ENCODE measurements at regions not wholly inside any gene's neighbourhood (a gene's known extent, or its start where the extent isn't known, plus 50 kb on each side); places are given as distances from the start of the nearest gene placed in this dataset.

DNA sequence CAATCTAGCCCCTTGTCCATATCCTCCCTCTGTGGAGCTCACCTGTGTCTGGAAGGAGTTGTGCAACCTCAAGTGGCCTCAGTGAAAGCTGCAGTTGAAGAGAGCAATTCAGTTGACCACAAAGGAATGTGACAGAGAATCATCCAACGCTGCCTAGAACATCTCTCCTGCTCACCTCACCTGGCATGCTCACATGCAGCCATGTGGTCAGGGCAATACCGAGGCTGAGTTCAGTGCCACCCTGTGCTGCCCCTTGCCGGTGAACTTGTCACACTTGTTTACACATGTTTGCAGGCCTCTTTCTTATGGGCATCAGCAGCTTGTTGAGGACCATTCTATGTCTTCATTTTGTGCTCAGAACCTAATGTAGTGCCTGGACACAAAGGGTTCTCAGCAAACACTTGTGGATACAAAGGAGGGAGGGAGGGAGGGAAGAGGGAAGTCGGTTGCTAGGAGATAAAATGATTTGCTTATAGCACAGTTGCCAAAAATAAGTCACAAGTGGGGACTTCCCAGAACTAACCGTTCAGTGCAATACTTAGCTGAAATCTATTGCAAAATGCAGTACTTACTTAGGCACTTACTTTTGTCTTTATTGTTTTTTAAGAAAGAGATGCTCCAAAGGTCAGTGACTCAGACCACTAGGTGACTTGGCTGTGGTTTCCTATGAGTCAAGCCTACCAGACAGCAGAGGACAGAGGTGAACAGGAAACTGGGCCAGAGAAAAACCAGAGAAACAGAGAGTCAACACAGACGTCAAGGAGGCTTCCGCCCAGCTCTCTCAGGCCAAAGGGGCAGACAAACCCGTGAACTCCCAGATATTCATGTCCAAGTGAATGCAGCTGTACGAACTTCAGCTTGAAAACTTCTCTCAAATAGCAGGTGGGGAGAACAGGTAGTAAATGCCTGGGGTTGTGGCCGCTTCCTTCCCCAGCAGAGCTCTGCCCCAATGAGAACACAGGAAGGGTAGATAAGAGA is 227.8 kb upstream of the CTNNB1 start:
- Mint-ChIP-seq H3K4me1 (peaks cover 0 to 41% (median 2%) of the 10 kb centered on the region in 4 donors), H3K27me3 (peaks cover 2 to 47% (median 25%) of the 10 kb centered on the region in 5 donors), H3K4me3 (peak overlapping the region in 1 of 10 donors; percentile 43), H3K36me3 (peaks cover 0 to 8% (median 0%) of the 10 kb centered on the region in 3 donors), H3K27ac (peak overlapping the region in 2 of 10 donors; percentile 44 to 79), H3K9me3 (peaks cover 0 to 4% (median 0%) of the 10 kb centered on the region in 9 donors)
- POLR2A ChIA-PET: interaction anchor here (1.4 kb wide), 1 partner anchor 228 kb away, joined by 4 read pairs; the partner anchor contains the start of gene CTNNB1
- DNase-seq (peak in 1 of 10 donors; percentile 17), ATAC-seq (peak; percentile 32 to 74)

DNA sequence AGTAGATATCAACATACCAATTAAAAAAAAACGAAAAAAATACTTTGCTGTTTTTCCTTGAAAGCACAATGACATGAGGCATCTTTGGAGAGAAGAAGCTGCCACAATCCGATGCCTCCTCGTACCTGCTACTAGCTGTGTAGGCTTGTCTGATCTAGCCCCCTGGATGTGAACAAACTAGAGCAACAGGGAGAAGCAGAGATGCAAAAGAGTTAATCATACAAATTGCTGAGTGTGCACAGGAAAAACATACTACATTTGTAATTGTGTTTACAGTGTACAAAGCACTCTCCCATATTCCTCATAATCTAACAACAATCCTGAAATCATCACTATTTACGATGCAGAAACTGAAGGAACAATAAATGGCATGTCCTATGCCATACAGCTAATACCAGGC is 227.0 kb upstream of the CTNNB1 start:
- no peak for DNase-seq
- H3K27me3 Mint-ChIP-seq: peaks cover 2 to 47% (median 28%) of the 10 kb centered on the region in 5 donors
- POLR2A ChIA-PET: interaction anchor here (1.4 kb wide), 1 partner anchor 227 kb away, joined by 4 read pairs; the partner anchor contains the start of gene CTNNB1
- no peak for ATAC-seq
- H3K27ac Mint-ChIP-seq: peak overlapping the region in 1 of 10 donors; percentile 79
- H3K4me3 Mint-ChIP-seq: no peak overlapping the region
- H3K9me3 Mint-ChIP-seq: peaks cover 0 to 4% (median 0%) of the 10 kb centered on the region in 9 donors
- H3K36me3 Mint-ChIP-seq: peaks cover 0 to 8% (median 0%) of the 10 kb centered on the region in 3 donors
- peaks cover 0 to 42% (median 2%) of the 10 kb centered on the region in 4 donors for H3K4me1 Mint-ChIP-seq

DNA sequence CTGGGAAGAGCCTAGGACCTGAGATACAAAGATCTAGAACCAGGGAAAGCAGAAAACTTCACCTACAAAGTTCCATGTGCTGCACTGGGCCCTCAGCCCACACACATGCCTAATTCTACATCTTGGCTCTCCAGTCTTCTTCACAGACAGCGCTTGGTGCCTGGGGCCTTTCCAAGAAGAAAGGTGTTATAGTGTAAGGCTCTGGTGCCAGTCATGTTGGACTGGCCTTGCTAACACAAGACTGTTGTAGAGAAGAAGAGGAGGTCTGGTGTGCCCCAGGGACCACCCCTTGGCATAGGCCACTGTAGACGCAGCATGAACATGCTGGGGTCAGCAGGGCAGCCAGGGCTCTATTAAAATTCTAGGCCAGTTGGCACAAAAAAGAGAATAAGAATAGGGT is 226.2 kb upstream of the CTNNB1 start:
- DNase-seq: no peak
- ATAC-seq: no peak
- Mint-ChIP-seq H3K27me3 (peaks cover 3 to 47% (median 27%) of the 10 kb centered on the region in 5 donors), H3K36me3 (peaks cover 0 to 4% (median 0%) of the 10 kb centered on the region in 3 donors), H3K27ac (no peak overlapping the region), H3K4me1 (peaks cover 0 to 35% (median 2%) of the 10 kb centered on the region in 4 donors), H3K9me3 (peaks cover 0 to 3% (median 0%) of the 10 kb centered on the region in 9 donors), H3K4me3 (no peak overlapping the region)
- POLR2A ChIA-PET: no interaction called here

- Mint-ChIP-seq H3K27ac (no peak overlapping the region), H3K36me3 (no peaks in the 10 kb centered on the region), H3K27me3 (peaks cover 2 to 50% (median 22%) of the 10 kb centered on the region in 5 donors), H3K9me3 (no peaks in the 10 kb centered on the region), H3K4me1 (peaks cover 0 to 35% (median 8%) of the 10 kb centered on the region in 4 donors), H3K4me3 (no peak overlapping the region)
- DNase-seq: no peak
- POLR2A ChIA-PET: no interaction called here
- ATAC-seq: no peak
Observed at GRCh38 chr3:40975711-40976121, 223.6 kb upstream of the CTNNB1 start.

DNA sequence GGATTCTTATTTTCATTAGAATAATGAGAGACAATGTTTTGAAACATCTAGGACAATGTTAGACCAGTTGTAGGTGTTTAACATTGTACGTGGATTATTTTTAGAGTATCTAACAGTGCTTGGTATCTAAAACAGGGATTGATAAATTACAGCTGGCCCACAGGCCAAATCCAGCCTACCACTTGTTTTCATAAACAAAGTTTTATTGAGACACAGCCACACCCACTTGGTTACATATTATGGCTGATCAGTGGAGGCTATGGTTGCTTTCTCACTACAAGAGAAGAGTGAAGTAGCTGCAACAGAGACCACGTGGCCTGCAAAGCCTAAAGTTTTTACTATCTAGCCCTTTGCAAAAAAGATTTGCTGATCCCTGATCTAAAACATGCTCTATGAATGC is 223.1 kb upstream of the CTNNB1 start:
- no peak for DNase-seq
- Mint-ChIP-seq H3K4me1 (peaks cover 0 to 32% (median 9%) of the 10 kb centered on the region in 4 donors), H3K36me3 (no peaks in the 10 kb centered on the region), H3K4me3 (no peak overlapping the region), H3K27me3 (peaks cover 2 to 45% (median 18%) of the 10 kb centered on the region in 5 donors), H3K9me3 (no peaks in the 10 kb centered on the region), H3K27ac (no peak overlapping the region)
- POLR2A ChIA-PET: no interaction called here
- ATAC-seq: no peak

DNA sequence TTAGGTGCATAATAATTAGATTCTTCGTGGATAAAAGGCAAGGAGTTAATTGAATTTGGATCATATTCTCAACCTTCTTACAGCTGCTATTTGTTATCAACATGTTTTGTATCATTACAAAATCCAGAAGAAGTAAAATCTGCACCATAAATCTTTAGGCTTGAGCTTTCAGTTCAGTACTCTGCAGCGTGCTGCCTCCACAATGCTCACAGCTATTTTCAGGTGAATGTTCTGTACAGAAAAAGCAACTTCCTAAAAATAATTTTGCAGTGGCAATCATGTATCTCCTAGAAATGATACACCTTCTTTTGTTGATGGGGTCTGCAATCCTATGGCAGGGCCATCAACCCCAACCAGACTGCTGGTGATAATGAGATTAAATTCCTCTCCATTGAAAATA is 220.9 kb upstream of the CTNNB1 start:
- no peak for ATAC-seq

DNA sequence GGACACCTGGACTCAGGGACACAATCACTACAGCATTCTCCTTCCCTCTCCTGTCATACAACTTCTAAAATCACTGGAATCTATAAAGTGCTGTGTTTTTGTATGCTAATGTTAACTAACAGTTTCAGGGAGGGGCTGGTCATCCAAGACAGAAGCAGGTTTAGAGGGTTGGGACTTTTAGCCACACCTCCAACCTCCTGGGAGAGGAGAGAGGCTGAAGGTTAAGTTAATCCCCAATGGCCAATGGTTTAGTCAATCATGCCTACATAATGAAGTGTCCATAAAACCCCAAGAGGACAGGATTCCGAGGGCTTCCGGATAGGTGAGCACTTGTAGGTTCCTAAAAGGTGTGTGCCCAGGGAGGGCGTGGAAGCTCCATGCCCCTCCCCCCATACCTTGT is 219.3 kb upstream of the CTNNB1 start:
- POLR2A ChIA-PET: no interaction called here
- Mint-ChIP-seq H3K4me3 (no peak overlapping the region), H3K27ac (no peak overlapping the region), H3K36me3 (no peaks in the 10 kb centered on the region), H3K4me1 (peaks cover 0 to 15% (median 9%) of the 10 kb centered on the region in 4 donors), H3K27me3 (peaks cover 12 to 59% (median 24%) of the 10 kb centered on the region in 5 donors), H3K9me3 (no peaks in the 10 kb centered on the region)
- ATAC-seq: no peak
- no peak for DNase-seq

More for the DNA sequence above, 220.9 kb upstream of the CTNNB1 start:
- Mint-ChIP-seq H3K4me3 (no peak overlapping the region), H3K4me1 (peaks cover 0 to 18% (median 9%) of the 10 kb centered on the region in 4 donors), H3K9me3 (no peaks in the 10 kb centered on the region), H3K27me3 (peaks cover 12 to 45% (median 25%) of the 10 kb centered on the region in 5 donors), H3K27ac (no peak overlapping the region), H3K36me3 (no peaks in the 10 kb centered on the region)
- POLR2A ChIA-PET: no interaction called here
- DNase-seq: no peak

DNA sequence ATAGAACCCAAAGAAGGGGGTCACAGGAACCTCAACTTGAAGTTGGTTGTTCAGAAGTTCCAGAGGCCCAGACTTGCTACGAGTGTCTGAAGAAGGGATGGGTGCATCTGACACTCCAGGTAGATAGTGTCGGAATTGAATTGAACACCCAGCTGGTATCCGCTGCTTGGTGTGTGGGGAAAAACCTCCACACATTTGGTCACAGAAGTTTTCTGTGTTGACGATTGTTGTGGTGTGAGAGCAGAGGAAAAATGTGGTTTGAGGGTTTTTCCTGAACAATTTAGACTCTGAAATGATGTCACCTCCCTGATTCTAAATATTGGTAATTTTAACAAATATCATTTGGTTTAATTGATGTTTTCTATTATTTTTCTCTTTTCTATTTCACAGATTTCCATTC is 218.8 kb upstream of the CTNNB1 start:
- no peaks in the 10 kb centered on the region for H3K9me3 Mint-ChIP-seq
- no peak overlapping the region for H3K4me3 Mint-ChIP-seq
- peaks cover 0 to 15% (median 9%) of the 10 kb centered on the region in 4 donors for H3K4me1 Mint-ChIP-seq
- DNase-seq (no peak), ATAC-seq (no peak)
- POLR2A ChIA-PET: no interaction called here
- no peaks in the 10 kb centered on the region for H3K36me3 Mint-ChIP-seq
- peaks cover 12 to 62% (median 24%) of the 10 kb centered on the region in 5 donors for H3K27me3 Mint-ChIP-seq
- no peak overlapping the region for H3K27ac Mint-ChIP-seq

GRCh38 chr3:40985195-40985594 is 214.1 kb upstream of the CTNNB1 start:
- Mint-ChIP-seq H3K4me3 (no peak overlapping the region), H3K27me3 (peaks cover 6 to 53% (median 17%) of the 10 kb centered on the region in 5 donors), H3K36me3 (peaks cover 0 to 1% (median 0%) of the 10 kb centered on the region in 3 donors), H3K4me1 (peaks cover 0 to 9% (median 6%) of the 10 kb centered on the region in 4 donors), H3K9me3 (peaks cover 0 to 2% (median 0%) of the 10 kb centered on the region in 9 donors), H3K27ac (no peak overlapping the region)
- POLR2A ChIA-PET: no interaction called here
- DNase-seq (no peak), ATAC-seq (no peak)

DNA sequence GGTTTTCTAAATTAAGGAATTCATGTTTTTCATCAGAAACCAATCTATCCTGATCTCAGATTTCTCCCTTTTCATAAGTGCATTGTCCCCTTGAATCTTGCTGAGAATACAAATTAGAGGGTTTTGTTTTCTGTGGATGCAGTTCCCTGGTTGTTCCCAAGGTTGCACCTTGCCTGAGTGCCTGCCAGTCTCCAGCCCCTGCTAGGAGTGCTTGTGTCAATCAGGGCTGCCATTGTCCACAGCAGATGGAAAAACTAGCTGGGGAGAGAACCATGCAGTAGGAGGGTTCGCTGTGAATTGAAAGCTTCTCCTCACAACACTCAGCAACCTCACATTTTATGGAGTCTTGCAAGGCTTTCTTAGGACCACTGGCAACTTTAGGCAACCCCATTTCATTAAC is 210.8 kb upstream of the CTNNB1 start:
- H3K36me3 Mint-ChIP-seq: peaks cover 0 to 1% (median 0%) of the 10 kb centered on the region in 3 donors
- POLR2A ChIA-PET: no interaction called here
- no peak overlapping the region for H3K4me3 Mint-ChIP-seq
- ATAC-seq (no peak), DNase-seq (no peak)
- H3K27me3 Mint-ChIP-seq: peaks cover 6 to 40% (median 7%) of the 10 kb centered on the region in 5 donors
- H3K9me3 Mint-ChIP-seq: peaks cover 0 to 2% (median 0%) of the 10 kb centered on the region in 9 donors
- no peak overlapping the region for H3K27ac Mint-ChIP-seq
- H3K4me1 Mint-ChIP-seq: no peaks in the 10 kb centered on the region

DNA sequence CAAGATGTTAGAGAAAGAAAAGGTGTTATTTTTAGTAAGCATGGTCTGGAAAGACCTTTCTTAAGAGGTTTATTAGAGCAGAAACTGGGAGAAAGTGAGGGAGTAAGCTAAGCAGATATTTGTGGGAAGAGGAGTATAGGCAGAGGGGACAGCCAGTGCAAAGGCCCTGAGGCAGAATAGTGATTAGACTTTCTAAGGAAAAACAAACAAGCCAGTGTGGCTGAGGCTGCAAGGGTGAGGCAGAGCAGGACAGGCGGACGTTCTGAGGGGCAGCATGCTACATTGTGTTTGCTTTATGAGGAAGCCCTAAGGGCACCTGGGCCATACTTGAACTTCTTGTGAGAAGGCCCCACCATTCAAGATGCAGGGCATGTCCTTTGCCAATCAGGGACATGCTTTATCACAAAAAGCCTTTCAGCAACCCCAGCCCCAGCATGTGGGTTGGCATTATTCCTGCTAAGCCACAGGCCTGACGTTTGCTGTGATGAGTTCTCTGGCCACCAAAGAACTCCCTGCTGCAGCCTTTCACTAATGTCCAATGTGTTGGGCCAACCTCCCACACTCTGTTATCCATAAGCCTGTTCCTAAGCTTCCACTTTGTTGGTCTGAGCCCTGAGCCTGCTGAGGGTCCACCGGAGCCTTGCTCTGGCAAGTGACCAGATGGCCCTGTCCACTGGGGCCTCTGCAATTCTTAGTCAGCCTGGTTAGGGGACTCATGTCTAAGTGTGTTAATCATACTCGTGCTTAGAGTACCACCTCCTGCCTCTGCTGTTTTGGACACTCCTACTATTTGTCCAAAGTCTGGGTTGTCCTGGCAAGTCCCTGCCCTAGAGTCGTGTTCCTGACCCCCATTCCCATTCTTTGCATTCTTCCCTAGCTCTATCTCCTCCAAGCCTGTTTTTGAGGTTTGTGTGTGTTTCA is 209.9 kb upstream of the CTNNB1 start:
- Mint-ChIP-seq H3K27ac (no peak overlapping the region), H3K4me3 (no peak overlapping the region), H3K9me3 (peaks cover 0 to 2% (median 0%) of the 10 kb centered on the region in 9 donors), H3K36me3 (peaks cover 0 to 1% (median 0%) of the 10 kb centered on the region in 3 donors), H3K27me3 (peaks cover 6 to 32% (median 7%) of the 10 kb centered on the region in 5 donors), H3K4me1 (no peaks in the 10 kb centered on the region)
- POLR2A ChIA-PET: no interaction called here
- no peak for ATAC-seq
- no peak for DNase-seq

DNA sequence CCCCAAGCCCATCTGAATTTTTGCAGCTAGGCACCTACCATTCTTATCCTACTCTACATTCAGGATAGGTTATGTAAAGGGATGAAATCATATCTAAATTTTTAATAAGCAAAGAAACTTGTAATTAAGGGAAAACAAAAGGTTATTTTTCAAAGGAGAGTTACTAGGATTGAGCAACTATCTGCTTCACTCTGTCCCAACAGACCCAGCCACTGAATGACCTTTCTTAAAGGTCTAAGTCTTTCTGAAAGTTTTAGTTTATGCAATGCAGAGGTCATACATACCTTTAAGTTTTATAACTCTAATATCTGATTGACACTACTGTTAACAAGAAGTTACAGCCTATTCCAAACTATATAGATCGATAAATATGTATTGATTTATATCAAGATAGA is 209.2 kb upstream of the CTNNB1 start:
- Mint-ChIP-seq H3K9me3 (peaks cover 0 to 2% (median 0%) of the 10 kb centered on the region in 9 donors), H3K4me3 (no peak overlapping the region), H3K27me3 (peaks cover 4 to 25% (median 7%) of the 10 kb centered on the region in 5 donors), H3K27ac (no peak overlapping the region), H3K4me1 (no peaks in the 10 kb centered on the region), H3K36me3 (peaks cover 0 to 1% (median 0%) of the 10 kb centered on the region in 3 donors)
- ATAC-seq: no peak
- POLR2A ChIA-PET: no interaction called here
- DNase-seq: no peak
